HepG2 (cell line): ENCODE measurements at regions not wholly inside any gene's neighbourhood (a gene's known extent, or its start where the extent isn't known, plus 50 kb on each side); places are given as distances from the start of the nearest gene placed in this dataset.

Source experiments
- FOXP4 ChIP-seq: sonication (generic); formaldehyde crosslinking; IDR thresholded peaks from 2 replicates; pipeline ENCODE4 v1.4.0; 2020; ENCODE audit warnings: missing genetic modification reagents
- MYC ChIP-seq: sonication (generic); formaldehyde crosslinking; IDR thresholded peaks from 2 replicates; pipeline ENCODE4 v1.9.0; 2021; ENCODE audit warnings: missing genetic modification reagents, borderline replicate concordance
- POLR2A ChIP-seq, 2 experiments: IDR thresholded peaks; 2 replicates each; pipeline ENCODE4 v1.6.1; 2011; ENCODE audit warnings: low read depth in 2 of 2, low read length in 2 of 2, mild to moderate bottlenecking in 1 of 2, moderate library complexity in 1 of 2; ENCODE audit not compliant: insufficient read depth in 1 of 2
- ZBTB2 ChIP-seq: sonication (generic); formaldehyde crosslinking; IDR thresholded peaks from 2 replicates; pipeline ENCODE4 v1.8.0; 2022; ENCODE audit warnings: low read depth, missing genetic modification reagents
- ZNF639 ChIP-seq: conservative IDR thresholded peaks from 2 replicates; pipeline ENCODE4 v1.6.1; 2018; ENCODE audit warnings: missing genetic modification reagents
- ZNF660 ChIP-seq: sonication (generic); formaldehyde crosslinking; IDR thresholded peaks from 2 replicates; pipeline ENCODE4 v1.5.1; 2020; ENCODE audit warnings: mild to moderate bottlenecking, low read depth, missing genetic modification reagents, borderline replicate concordance
- TF ChIP-seq, protein P1 (sequence below): sonication (generic); formaldehyde crosslinking; IDR thresholded peaks from 2 replicates; pipeline ENCODE4 v1.5.0; 2020; ENCODE audit warnings: mild to moderate bottlenecking, missing genetic modification reagents, moderate library complexity

DNA sequence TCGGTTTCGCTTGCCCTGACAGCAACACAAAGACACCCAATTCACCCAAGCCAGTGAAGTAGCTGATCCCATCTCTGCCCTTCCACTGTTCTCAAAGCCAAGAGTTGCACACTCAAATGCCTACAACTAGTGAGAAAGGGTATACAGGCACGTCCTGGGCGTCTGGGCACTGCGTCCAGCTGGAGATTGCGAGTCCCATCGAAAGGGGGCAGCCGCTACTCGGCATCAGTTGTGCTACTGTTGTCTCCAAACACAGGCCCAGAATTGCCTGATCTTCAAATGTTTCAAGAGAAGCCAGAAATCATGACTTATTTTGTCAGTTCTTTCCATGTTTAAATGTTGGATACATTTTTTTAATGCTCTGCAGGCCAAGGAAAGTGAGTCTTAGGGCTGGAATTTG is 487.8 kb downstream of the BCOR start:
- TF ChIP-seq ZNF660 (CRISPR knock-in tag) (no peak), POLR2A (IDR thresholded peaks at IDR 0.05; ENCODE audit: insufficient read depth in 1 of 2, low read depth in 2 of 2, low read length in 2 of 2) (no peak), ZNF639 (CRISPR knock-in tag) (no peak), ZBTB2 (no peak), MYC (CRISPR knock-in tag) (no peak), FOXP4 (CRISPR knock-in tag) (no peak)
- TF ChIP-seq, protein P1, sequence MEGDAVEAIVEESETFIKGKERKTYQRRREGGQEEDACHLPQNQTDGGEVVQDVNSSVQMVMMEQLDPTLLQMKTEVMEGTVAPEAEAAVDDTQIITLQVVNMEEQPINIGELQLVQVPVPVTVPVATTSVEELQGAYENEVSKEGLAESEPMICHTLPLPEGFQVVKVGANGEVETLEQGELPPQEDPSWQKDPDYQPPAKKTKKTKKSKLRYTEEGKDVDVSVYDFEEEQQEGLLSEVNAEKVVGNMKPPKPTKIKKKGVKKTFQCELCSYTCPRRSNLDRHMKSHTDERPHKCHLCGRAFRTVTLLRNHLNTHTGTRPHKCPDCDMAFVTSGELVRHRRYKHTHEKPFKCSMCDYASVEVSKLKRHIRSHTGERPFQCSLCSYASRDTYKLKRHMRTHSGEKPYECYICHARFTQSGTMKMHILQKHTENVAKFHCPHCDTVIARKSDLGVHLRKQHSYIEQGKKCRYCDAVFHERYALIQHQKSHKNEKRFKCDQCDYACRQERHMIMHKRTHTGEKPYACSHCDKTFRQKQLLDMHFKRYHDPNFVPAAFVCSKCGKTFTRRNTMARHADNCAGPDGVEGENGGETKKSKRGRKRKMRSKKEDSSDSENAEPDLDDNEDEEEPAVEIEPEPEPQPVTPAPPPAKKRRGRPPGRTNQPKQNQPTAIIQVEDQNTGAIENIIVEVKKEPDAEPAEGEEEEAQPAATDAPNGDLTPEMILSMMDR (CRISPR knock-in tag): no peak
